ENCODE measurements at regions not wholly inside any gene's neighbourhood (a gene's known extent, or its start where the extent isn't known, plus 50 kb on each side); places are given as distances from the start of the nearest gene placed in this dataset.

DNA sequence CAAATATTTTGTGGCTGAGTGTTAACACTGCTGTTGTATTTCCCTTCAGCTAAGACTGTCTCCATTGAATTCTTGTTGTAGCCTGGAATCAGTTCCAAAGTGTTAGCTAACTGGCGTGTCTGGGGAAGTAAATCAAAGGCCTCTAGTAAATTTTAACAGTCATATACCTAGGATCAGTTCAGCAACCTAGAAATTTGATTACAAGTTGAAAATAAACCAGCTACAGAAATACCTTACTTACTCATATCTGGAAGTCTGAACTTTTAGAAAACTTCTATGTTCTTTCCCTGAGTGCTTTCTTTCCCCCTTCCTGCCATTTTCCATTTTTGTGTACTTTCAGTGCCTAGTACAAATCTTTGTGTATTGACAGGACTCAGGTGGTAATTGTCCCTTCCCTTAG, 396.7 kb upstream of the DCC start:
- TF ChIP-seq, protein P1, sequence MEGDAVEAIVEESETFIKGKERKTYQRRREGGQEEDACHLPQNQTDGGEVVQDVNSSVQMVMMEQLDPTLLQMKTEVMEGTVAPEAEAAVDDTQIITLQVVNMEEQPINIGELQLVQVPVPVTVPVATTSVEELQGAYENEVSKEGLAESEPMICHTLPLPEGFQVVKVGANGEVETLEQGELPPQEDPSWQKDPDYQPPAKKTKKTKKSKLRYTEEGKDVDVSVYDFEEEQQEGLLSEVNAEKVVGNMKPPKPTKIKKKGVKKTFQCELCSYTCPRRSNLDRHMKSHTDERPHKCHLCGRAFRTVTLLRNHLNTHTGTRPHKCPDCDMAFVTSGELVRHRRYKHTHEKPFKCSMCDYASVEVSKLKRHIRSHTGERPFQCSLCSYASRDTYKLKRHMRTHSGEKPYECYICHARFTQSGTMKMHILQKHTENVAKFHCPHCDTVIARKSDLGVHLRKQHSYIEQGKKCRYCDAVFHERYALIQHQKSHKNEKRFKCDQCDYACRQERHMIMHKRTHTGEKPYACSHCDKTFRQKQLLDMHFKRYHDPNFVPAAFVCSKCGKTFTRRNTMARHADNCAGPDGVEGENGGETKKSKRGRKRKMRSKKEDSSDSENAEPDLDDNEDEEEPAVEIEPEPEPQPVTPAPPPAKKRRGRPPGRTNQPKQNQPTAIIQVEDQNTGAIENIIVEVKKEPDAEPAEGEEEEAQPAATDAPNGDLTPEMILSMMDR (IDR thresholded peaks at IDR 0.05): no peak
- TF ChIP-seq CHD2 (IDR thresholded peaks at IDR 0.05; ENCODE audit: low read length, partially characterized antibody) (no peak), YY1 (IDR thresholded peaks at IDR 0.05; ENCODE audit: low read depth) (no peak), EP300 (IDR thresholded peaks at IDR 0.05; ENCODE audit: borderline replicate concordance in 1 of 2, low read depth in 1 of 2, low read length in 1 of 2) (no peak), FOXM1 (IDR thresholded peaks at IDR 0.05; ENCODE audit: low read depth) (no peak)
- TF ChIP-seq, protein P2, sequence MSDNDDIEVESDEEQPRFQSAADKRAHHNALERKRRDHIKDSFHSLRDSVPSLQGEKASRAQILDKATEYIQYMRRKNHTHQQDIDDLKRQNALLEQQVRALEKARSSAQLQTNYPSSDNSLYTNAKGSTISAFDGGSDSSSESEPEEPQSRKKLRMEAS (IDR thresholded peaks at IDR 0.05; ENCODE audit: low read depth): no peak

All from SK-N-SH (cell line).